Neuronal stem cell (in vitro differentiated cells): ENCODE measurements at regions not wholly inside any gene's neighbourhood (a gene's known extent, or its start where the extent isn't known, plus 50 kb on each side); places are given as distances from the start of the nearest gene placed in this dataset.

Source experiments
- DNase-seq: peaks from one replicate; pipeline ENCODE4 v3.0.0-alpha.2; 2013; ENCODE audit warnings: low spot score
- H2AFZ ChIP-seq: one replicate; pipeline ENCODE4 v1.6.1; 2013; ENCODE audit warnings: mild to moderate bottlenecking, low read length, inconsistent platforms
- H2AK5ac ChIP-seq: 2 replicates; pipeline ENCODE4 v1.6.1; 2013; ENCODE audit warnings: low read depth, mild to moderate bottlenecking, inconsistent platforms, low read length, moderate library complexity, mixed read lengths
- H2BK120ac ChIP-seq: 2 replicates; pipeline ENCODE4 v1.6.1; 2013; ENCODE audit warnings: low read depth, mild to moderate bottlenecking, inconsistent platforms, low read length, moderate library complexity, mixed read lengths
- H2BK12ac ChIP-seq: one replicate; pipeline ENCODE4 v1.6.1; 2013; ENCODE audit warnings: low read length, inconsistent platforms
- H2BK15ac ChIP-seq: 2 replicates; pipeline ENCODE4 v1.6.1; 2013; ENCODE audit warnings: mild to moderate bottlenecking, low read length, inconsistent platforms, mixed read lengths
- H2BK5ac ChIP-seq: one replicate; pipeline ENCODE4 v1.6.1; 2013; ENCODE audit warnings: inconsistent platforms, mild to moderate bottlenecking, low read length, moderate library complexity
- H3K14ac ChIP-seq: one replicate; pipeline ENCODE4 v1.6.1; 2013; ENCODE audit warnings: low read length, inconsistent platforms
- H3K18ac ChIP-seq: 2 replicates; pipeline ENCODE4 v1.6.1; 2013; ENCODE audit warnings: low read length, inconsistent platforms
- H3K23ac ChIP-seq: 2 replicates; pipeline ENCODE4 v1.6.1; 2013; ENCODE audit warnings: low read depth, mild to moderate bottlenecking, mixed read lengths, low read length, inconsistent platforms; ENCODE audit not compliant: poor library complexity
- H3K27ac ChIP-seq: replicated peaks from 3 replicates; pipeline ENCODE4 v1.5.1; 2013; ENCODE audit warnings: low read length, inconsistent platforms
- H3K27me3 ChIP-seq, 3 experiments: 2 replicates each; pipeline ENCODE4 v1.6.1; 2013; ENCODE audit warnings: low read length in 3 of 3, mild to moderate bottlenecking in 2 of 3, inconsistent platforms in 1 of 3, low read depth in 1 of 3, mixed read lengths in 1 of 3, moderate library complexity in 1 of 3; ENCODE audit not compliant: control insufficient read depth in 3 of 3, insufficient read depth in 3 of 3
- H3K36me3 ChIP-seq, 2 donors: replicated peaks in 1 of 2; 2 replicates each; pipeline ENCODE4 v1.6.1; 2013; ENCODE audit warnings: low read length in 2 of 2; ENCODE audit not compliant: control insufficient read depth in 2 of 2, insufficient read depth in 2 of 2
- H3K4ac ChIP-seq: 2 replicates; pipeline ENCODE4 v1.6.1; 2013; ENCODE audit warnings: inconsistent platforms, mild to moderate bottlenecking, low read length, moderate library complexity
- H3K4me1 ChIP-seq, 2 donors: 1 replicate in 1 of 2; 2 replicates in 1 of 2; pipeline ENCODE4 v1.6.1; 2013; ENCODE audit warnings: low read length in 2 of 2, low read depth in 1 of 2; ENCODE audit not compliant: control insufficient read depth in 2 of 2, insufficient read depth in 1 of 2
- H3K4me2 ChIP-seq: one replicate; pipeline ENCODE4 v1.6.1; 2013; ENCODE audit warnings: mild to moderate bottlenecking, low read length, inconsistent platforms; ENCODE audit not compliant: insufficient read depth, poor library complexity, severe bottlenecking
- H3K4me3 ChIP-seq, 2 donors: 2 replicates each; pipeline ENCODE4 v1.5.1; 2013; ENCODE audit warnings: low read length in 2 of 2, mild to moderate bottlenecking in 2 of 2, inconsistent platforms in 1 of 2, moderate library complexity in 1 of 2
- H3K79me1 ChIP-seq: one replicate; pipeline ENCODE4 v1.6.1; 2013; ENCODE audit warnings: low read depth, mild to moderate bottlenecking, inconsistent platforms, low read length, moderate library complexity
- H3K9ac ChIP-seq: one replicate; pipeline ENCODE4 v1.6.1; 2013; ENCODE audit warnings: mild to moderate bottlenecking, low read depth, low read length, inconsistent platforms; ENCODE audit not compliant: poor library complexity
- H3K9me3 ChIP-seq, 2 donors: replicated peaks in 1 of 2; 2 replicates each; pipeline versions ENCODE3 to v1.6.1; 2013; ENCODE audit warnings: low read length in 2 of 2, mild to moderate bottlenecking in 2 of 2, inconsistent platforms in 1 of 2, low read depth in 1 of 2, mixed read lengths in 1 of 2, moderate library complexity in 1 of 2; ENCODE audit not compliant: control insufficient read depth in 2 of 2, insufficient read depth in 1 of 2
- H4K8ac ChIP-seq: one replicate; pipeline ENCODE4 v1.6.1; 2013; ENCODE audit warnings: low read depth, mild to moderate bottlenecking, inconsistent platforms, low read length, moderate library complexity
- H4K91ac ChIP-seq: one replicate; pipeline ENCODE4 v1.6.1; 2013; ENCODE audit warnings: low read length, low read depth, mild to moderate bottlenecking, inconsistent platforms; ENCODE audit not compliant: poor library complexity
- WGBS, 2 donors: extraction: QIAGEN DNeasy Blood & Tissue Kit; methylation state at CpG; one replicate each; pipeline ENCODE4 v1.1.7; 2013; ENCODE audit warnings: missing lambda C conversion rate in 2 of 2, mixed read lengths in 1 of 2; ENCODE audit not compliant: insufficient read length in 2 of 2, insufficient replicate concordance in 1 of 2; ENCODE audit errors: extremely low coverage in 2 of 2; 5-methylcytosine and 5-hydroxymethylcytosine counted together

DNA sequence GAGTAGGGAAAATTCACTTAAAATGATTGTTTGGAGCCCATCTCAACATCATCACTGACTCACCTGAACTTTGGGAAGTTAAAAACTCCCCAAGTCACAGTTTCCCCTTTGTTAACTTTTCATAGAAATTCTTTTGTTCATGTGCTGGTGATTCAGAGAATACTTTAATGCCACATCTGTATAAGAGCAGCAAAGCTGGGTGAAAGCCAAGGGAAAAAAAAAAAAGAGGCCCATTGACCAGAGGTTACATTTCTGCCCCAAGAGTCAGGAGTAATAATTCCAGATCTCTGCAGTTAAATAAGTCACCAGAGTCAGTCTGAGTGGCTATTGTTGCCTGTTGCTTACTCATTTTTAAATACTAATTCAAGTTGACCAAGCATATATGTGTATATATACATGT is 136.4 kb upstream of the LGR5 start:
- Histone ChIP-seq H3K4me3 (no peak overlapping the region), H3K4me2 (no peak overlapping the region), H2BK5ac (no peak overlapping the region), H3K14ac (no peak overlapping the region), H3K27ac (no peak overlapping the region), H3K4me1 (no peaks in the 10 kb centered on the region), H3K79me1 (no peaks in the 10 kb centered on the region), H3K9ac (no peak overlapping the region), H2AK5ac (no peak overlapping the region), H3K36me3 (no peaks in the 10 kb centered on the region), H3K18ac (no peak overlapping the region), H3K23ac (no peak overlapping the region), H4K91ac (no peak overlapping the region), H2BK15ac (no peak overlapping the region), H3K27me3 (no peaks in the 10 kb centered on the region), H2BK12ac (no peak overlapping the region), H4K8ac (no peak overlapping the region), H2AFZ (no peak overlapping the region), H3K4ac (no peak overlapping the region), H2BK120ac (no peak overlapping the region), H3K9me3 (no peaks in the 10 kb centered on the region)
- DNase-seq: no peak

DNA sequence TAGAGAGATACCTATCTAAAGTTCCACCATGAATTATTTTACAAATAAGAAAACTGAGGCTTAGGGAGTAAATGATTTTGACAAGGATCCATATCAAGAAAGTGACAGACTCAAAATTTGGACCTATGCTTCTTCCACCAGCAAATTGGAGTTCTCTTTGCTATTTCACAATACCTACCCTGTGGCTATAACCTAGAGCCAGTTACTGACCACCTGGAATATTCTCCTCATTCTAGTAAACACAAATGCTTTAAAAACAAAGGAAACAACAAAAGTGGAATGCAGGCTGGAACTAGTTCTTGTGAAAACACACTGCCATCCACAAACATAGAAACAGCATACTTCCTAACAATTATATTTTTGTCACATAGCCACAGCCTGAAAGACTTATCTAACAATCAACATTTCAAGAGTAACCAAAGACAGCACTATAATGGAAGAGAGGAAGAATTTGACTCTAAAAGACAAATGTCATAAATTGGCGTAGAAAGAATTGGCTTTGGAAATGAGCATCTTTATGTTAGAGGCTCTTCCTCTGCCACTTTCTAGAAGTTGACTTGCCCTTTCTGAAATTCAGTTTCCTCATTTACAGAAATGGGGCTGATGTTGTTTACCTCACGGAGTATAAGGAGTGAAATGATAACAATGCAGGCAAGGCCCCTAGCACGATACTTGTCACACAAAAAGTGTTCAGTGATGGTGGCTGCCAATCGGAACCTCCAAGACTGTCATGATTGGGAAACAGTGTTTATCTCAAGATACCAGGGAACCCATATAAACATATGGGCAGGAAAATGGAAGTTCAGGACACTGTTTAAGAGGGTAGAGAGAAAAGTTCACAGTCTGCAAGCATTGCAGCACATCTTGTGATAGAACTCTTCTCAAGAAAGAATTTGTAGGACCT is 138.6 kb upstream of the LGR5 start:
- Histone ChIP-seq H3K4me1 (no peaks in the 10 kb centered on the region), H3K18ac (no peak overlapping the region), H3K79me1 (no peaks in the 10 kb centered on the region), H2BK5ac (no peak overlapping the region), H3K4me3 (no peak overlapping the region), H3K14ac (no peak overlapping the region), H3K36me3 (no peaks in the 10 kb centered on the region), H4K91ac (no peak overlapping the region), H2BK12ac (no peak overlapping the region), H3K4me2 (no peak overlapping the region), H3K4ac (no peak overlapping the region), H3K9me3 (no peaks in the 10 kb centered on the region), H3K23ac (no peak overlapping the region), H2BK120ac (no peak overlapping the region), H2BK15ac (no peak overlapping the region), H3K27me3 (no peaks in the 10 kb centered on the region), H3K27ac (no peak overlapping the region), H4K8ac (no peak overlapping the region), H3K9ac (no peak overlapping the region), H2AFZ (no peak overlapping the region), H2AK5ac (no peak overlapping the region)
- no peak for DNase-seq
- WGBS, 2 donors: no CpG with 5 or more reads among the region's 4 CpGs

- H3K23ac ChIP-seq: no peak overlapping the region
- H4K91ac ChIP-seq: no peak overlapping the region
- no peak overlapping the region for H3K4me3 ChIP-seq
- no peaks in the 10 kb centered on the region for H3K79me1 ChIP-seq
- H3K27me3 ChIP-seq: no peaks in the 10 kb centered on the region
- H3K36me3 ChIP-seq: no peaks in the 10 kb centered on the region
- H2BK12ac ChIP-seq: no peak overlapping the region
- no peaks in the 10 kb centered on the region for H3K4me1 ChIP-seq
- no peak overlapping the region for H3K4ac ChIP-seq
- WGBS, 2 donors: no CpG with 5 or more reads among the region's 6 CpGs
- H2AK5ac ChIP-seq: no peak overlapping the region
- no peak overlapping the region for H3K14ac ChIP-seq
- H3K9me3 ChIP-seq: no peaks in the 10 kb centered on the region
- no peak overlapping the region for H3K9ac ChIP-seq
- no peak overlapping the region for H2BK5ac ChIP-seq
- H4K8ac ChIP-seq: no peak overlapping the region
- no peak overlapping the region for H2BK120ac ChIP-seq
- no peak overlapping the region for H3K18ac ChIP-seq
- no peak overlapping the region for H3K27ac ChIP-seq
- no peak overlapping the region for H2BK15ac ChIP-seq
- no peak overlapping the region for H3K4me2 ChIP-seq
- DNase-seq: no peak
- H2AFZ ChIP-seq: no peak overlapping the region
Observed at GRCh38 chr12:71299541-71300376, 139.8 kb upstream of the LGR5 start.

DNA sequence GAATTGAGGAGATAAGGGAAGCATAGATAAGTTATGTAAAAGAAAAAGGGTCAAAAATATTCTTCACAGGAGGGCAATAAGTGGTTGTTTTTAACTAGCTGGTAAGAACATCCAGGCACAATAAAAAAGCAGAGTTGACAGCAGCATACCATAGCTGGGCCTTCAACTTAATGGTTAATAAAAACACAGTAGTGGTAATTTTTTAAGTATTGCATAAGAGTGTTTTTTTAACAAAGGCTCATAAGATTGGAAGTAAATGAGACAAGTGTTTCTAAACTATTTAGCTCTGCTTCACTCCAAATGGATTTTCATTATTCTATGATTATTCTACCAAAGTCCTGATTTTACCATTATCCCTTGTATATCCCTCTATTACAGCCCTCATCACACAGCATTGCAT is 140.1 kb upstream of the TSPAN8 start:
- Histone ChIP-seq H2AFZ (no peak overlapping the region), H2BK15ac (no peak overlapping the region), H3K14ac (no peak overlapping the region), H3K23ac (no peak overlapping the region), H3K27me3 (no peaks in the 10 kb centered on the region), H3K4me1 (no peaks in the 10 kb centered on the region), H2BK12ac (no peak overlapping the region), H3K9ac (no peak overlapping the region), H3K18ac (no peak overlapping the region), H2AK5ac (no peak overlapping the region), H4K91ac (no peak overlapping the region), H3K4me2 (no peak overlapping the region), H4K8ac (no peak overlapping the region), H2BK5ac (no peak overlapping the region), H3K4me3 (no peak overlapping the region), H3K4ac (no peak overlapping the region), H3K79me1 (no peaks in the 10 kb centered on the region), H3K36me3 (no peaks in the 10 kb centered on the region), H2BK120ac (no peak overlapping the region), H3K27ac (no peak overlapping the region), H3K9me3 (no peaks in the 10 kb centered on the region)
- no peak for DNase-seq
